Tibial artery (tissue), 4 donors: ENCODE measurements at regions not wholly inside any gene's neighbourhood (a gene's known extent, or its start where the extent isn't known, plus 50 kb on each side); places are given as distances from the start of the nearest gene placed in this dataset.
"Not testable (repeated sequence)": the region's sequence is repeated elsewhere in the genome, so short reads cannot be mapped to it uniquely, and the experiment has no call there.

Experiments used
- DNase-seq, 2 donors: peaks; one replicate each; pipeline ENCODE4 v3.0.0-alpha.2; 2019
- H3K27ac ChIP-seq, 2 donors: fragments of 200-600 bp; sonication (generic) in 1 of 2; 1 replicate in 1 of 2; 2 replicates in 1 of 2; pipeline ENCODE4 v1.5.1; 2018 to 2019; ENCODE audit warnings: mild to moderate bottlenecking in 1 of 2
- H3K27me3 ChIP-seq, 2 donors: fragments of 200-600 bp; sonication (generic) in 1 of 2; one replicate each; pipeline versions ENCODE4 v1.5.1 to v1.6.0; 2016 to 2019
- H3K36me3 ChIP-seq, 3 donors: fragments of 200-600 bp; sonication (generic) in 2 of 3; one replicate each; pipeline ENCODE4 v1.5.1; 2016 to 2019; ENCODE audit warnings: mild to moderate bottlenecking in 2 of 3
- H3K4me1 ChIP-seq, 4 donors: fragments of 200-600 bp; sonication (generic) in 2 of 4; 1 replicate in 3 of 4; 2 replicates in 1 of 4; pipeline ENCODE4 v1.5.1; 2016 to 2019
- H3K4me3 ChIP-seq, 2 donors: fragments of 200-600 bp; sonication (generic) in 1 of 2; 1 replicate in 1 of 2; 2 replicates in 1 of 2; pipeline ENCODE4 v1.5.1; 2018 to 2019; ENCODE audit warnings: mild to moderate bottlenecking in 2 of 2
- H3K9me3 ChIP-seq, 3 donors: fragments of 200-600 bp; sonication (generic) in 1 of 3; one replicate each; pipeline ENCODE4 v1.5.1; 2016 to 2019
- CTCF ChIP-seq, 2 experiments: fragments of 200-600 bp in 1 of 2; fragments of 450-650 bp in 1 of 2; IDR thresholded peaks; one replicate each; pipeline ENCODE4 v1.5.1; 2017 to 2019; ENCODE audit warnings: antibody characterized with exemption in 2 of 2, mild to moderate bottlenecking in 1 of 2, moderate library complexity in 1 of 2
- intact Hi-C: fragments of 100-400 bp; cut with DNase I; formaldehyde crosslinking; loops from one replicate; pipeline ENCODE4 v1.15.0; 2023; ENCODE audit warnings: low total_unique reads

DNA sequence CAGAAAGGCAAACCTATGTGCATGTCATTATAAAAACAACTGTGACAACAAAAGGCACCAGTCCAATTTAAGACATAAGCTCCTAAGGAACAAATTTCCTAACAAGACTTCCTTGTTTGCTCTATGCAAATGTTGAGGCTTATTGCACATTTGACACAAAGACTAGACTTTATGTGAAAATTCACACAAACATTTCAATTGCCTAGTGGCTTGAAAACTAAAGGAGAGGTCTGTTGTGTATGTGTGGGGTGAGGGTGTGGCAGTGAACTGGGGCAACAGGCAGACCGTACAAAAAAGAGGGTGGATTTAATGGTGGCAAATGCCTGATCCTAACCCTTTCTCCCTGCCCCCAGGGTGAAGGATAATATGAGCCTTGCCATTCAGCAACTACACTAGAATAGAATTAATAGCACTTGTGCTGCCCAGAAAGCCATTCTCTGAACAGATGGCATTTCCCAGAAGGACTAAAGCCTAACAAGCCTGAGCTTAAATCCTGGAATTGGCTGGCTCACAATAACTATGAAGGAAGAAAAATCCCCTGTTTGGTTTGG, 73.9 kb downstream of the GLUL start:
- Histone ChIP-seq H3K36me3 (no peaks in the 10 kb centered on the region), H3K9me3 (no peaks in the 10 kb centered on the region), H3K27me3 (no peaks in the 10 kb centered on the region), H3K4me3 (no peak overlapping the region), H3K4me1 (peaks cover 0 to 16% (median 11%) of the 10 kb centered on the region in 4 donors), H3K27ac (peak overlapping the region; percentile 39 to 58)
- no peak for TF ChIP-seq CTCF (IDR thresholded peaks at IDR 0.05)
- DNase-seq: no peak
- intact Hi-C loops: no loop called here

DNA sequence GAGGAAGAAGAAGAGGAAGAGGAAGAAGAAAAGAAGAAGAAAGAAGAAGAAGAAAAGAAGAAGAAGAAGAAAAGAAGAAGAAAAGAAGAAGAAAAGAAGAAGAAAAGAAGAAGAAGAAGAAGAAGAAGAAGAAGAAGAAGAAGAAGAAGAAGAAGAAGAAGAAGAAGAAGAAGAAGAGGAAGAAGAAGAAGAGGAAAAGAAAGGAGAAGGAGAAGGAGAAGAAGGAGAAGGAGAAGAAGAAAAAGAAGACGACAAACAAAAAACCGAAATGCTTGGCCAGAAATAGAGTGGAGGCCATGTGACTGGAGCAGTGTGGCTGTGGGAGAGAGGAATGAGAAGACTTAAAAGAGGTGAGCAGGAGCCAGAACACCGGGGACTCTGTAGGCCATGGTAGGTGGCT, 75.1 kb downstream of the GLUL start:
- H3K27me3 ChIP-seq, DNase-seq, H3K36me3 ChIP-seq, H3K9me3 ChIP-seq, H3K4me3 ChIP-seq, intact Hi-C loops, H3K27ac ChIP-seq: not testable (repeated sequence)
- peaks cover 0 to 16% (median 11%) of the 10 kb centered on the region in 4 donors for H3K4me1 ChIP-seq

DNA sequence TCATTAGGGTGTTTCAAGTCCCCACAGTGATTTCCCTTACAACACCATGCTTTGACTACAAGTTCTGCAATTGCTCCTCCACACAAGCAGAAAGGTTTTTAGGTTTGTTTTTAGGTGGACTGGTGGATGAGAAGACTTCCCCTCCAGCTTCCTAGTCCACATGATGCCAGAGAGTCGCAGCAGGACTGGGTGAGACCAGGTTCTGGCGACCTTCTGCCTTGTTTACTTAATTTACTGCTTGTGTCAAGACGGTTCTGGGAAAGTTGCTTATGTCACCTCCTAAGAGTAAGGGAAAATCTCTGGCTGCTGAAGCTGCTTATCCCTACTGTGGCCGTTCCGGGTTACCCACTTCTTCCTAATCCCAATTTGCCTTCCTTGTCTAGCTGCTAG, 76.4 kb downstream of the GLUL start:
- Histone ChIP-seq H3K4me3 (no peak overlapping the region), H3K4me1 (peaks cover 0 to 16% (median 11%) of the 10 kb centered on the region in 4 donors), H3K27ac (no peak overlapping the region), H3K27me3 (peaks cover 0 to 2% of the 10 kb centered on the region in 2 donors), H3K9me3 (no peaks in the 10 kb centered on the region), H3K36me3 (no peaks in the 10 kb centered on the region)
- intact Hi-C loops: no loop called here
- no peak for TF ChIP-seq CTCF (IDR thresholded peaks at IDR 0.05)
- DNase-seq: no peak

- intact Hi-C loops: no loop called here
- peaks cover 0 to 2% of the 10 kb centered on the region in 2 donors for H3K27me3 ChIP-seq
- H3K9me3 ChIP-seq: no peaks in the 10 kb centered on the region
- DNase-seq: no peak
- no peak overlapping the region for H3K27ac ChIP-seq
- H3K4me1 ChIP-seq: peaks cover 0 to under 1% (median 0%) of the 10 kb centered on the region in 4 donors
- TF ChIP-seq CTCF (IDR thresholded peaks at IDR 0.05): no peak
- H3K36me3 ChIP-seq: no peaks in the 10 kb centered on the region
- no peak overlapping the region for H3K4me3 ChIP-seq
These were observed 81.8 kb downstream of the GLUL start for GRCh38 chr1:182309631-182310351.

- no peaks in the 10 kb centered on the region for H3K36me3 ChIP-seq
- DNase-seq: no peak
- no peak overlapping the region for H3K27ac ChIP-seq
- peaks cover 0 to 2% of the 10 kb centered on the region in 2 donors for H3K27me3 ChIP-seq
- H3K4me1 ChIP-seq: peaks cover 0 to 10% (median 0%) of the 10 kb centered on the region in 4 donors
- H3K9me3 ChIP-seq: no peaks in the 10 kb centered on the region
- no peak overlapping the region for H3K4me3 ChIP-seq
- no peak for TF ChIP-seq CTCF (IDR thresholded peaks at IDR 0.05)
- intact Hi-C loops: no loop called here
These were observed 82.8 kb downstream of the GLUL start for GRCh38 chr1:182308826-182309225.

GRCh38 chr1:182307486-182307885, 84.1 kb downstream of the GLUL start:
- H3K36me3 ChIP-seq, H3K4me3 ChIP-seq, H3K27me3 ChIP-seq, intact Hi-C loops, H3K27ac ChIP-seq, DNase-seq, H3K9me3 ChIP-seq: not testable (repeated sequence)
- H3K4me1 ChIP-seq: peaks cover 0 to 18% (median 0%) of the 10 kb centered on the region in 4 donors
